Endothelial cell of umbilical vein (primary cell): ENCODE measurements at regions not wholly inside any gene's neighbourhood (a gene's known extent, or its start where the extent isn't known, plus 50 kb on each side); places are given as distances from the start of the nearest gene placed in this dataset.

Source experiments
- CTCF ChIP-seq, 2 donors: IDR thresholded peaks; 1 replicate in 1 of 2; 2 replicates in 1 of 2; pipeline ENCODE4 v1.5.1; 2011; ENCODE audit warnings: low read length in 2 of 2, mild to moderate bottlenecking in 2 of 2, moderate library complexity in 2 of 2, control low read depth in 1 of 2, inconsistent platforms in 1 of 2, low read depth in 1 of 2; ENCODE audit not compliant: insufficient read depth in 1 of 2; ENCODE audit errors: extremely low read depth in 1 of 2
- EZH2 ChIP-seq: IDR thresholded peaks from 2 replicates; pipeline ENCODE4 v1.6.1; 2012; ENCODE audit warnings: borderline replicate concordance, low read depth, mild to moderate bottlenecking, moderate library complexity, low read length, inconsistent platforms; ENCODE audit not compliant: severe bottlenecking
- MYC ChIP-seq: IDR thresholded peaks from one replicate; pipeline ENCODE4 v1.6.1; 2011; ENCODE audit warnings: mild to moderate bottlenecking, low read depth, low read length
- POLR2A ChIP-seq: IDR thresholded peaks from 2 replicates; pipeline ENCODE4 v1.6.1; 2012; ENCODE audit warnings: low read depth, mild to moderate bottlenecking, control low read depth, low read length
- POLR2AphosphoS5 ChIP-seq: IDR thresholded peaks from 2 replicates; pipeline ENCODE4 v1.6.1; 2012; ENCODE audit warnings: low read depth, mild to moderate bottlenecking, control low read depth, low read length, moderate library complexity; ENCODE audit not compliant: insufficient read depth

GRCh38 chr14:94677747-94678146, 65.6 kb downstream of the SERPINA3 start:
- TF ChIP-seq CTCF (IDR thresholded peaks at IDR 0.05; ENCODE audit: extremely low read depth in 1 of 2, insufficient read depth in 1 of 2, low read depth in 1 of 2, low read length in 2 of 2), result no peak
- no peak for TF ChIP-seq MYC
- no peak for TF ChIP-seq POLR2AphosphoS5
- no peak for TF ChIP-seq EZH2
- no peak for TF ChIP-seq POLR2A
